ENCODE measurements at regions not wholly inside any gene's neighbourhood (a gene's known extent, or its start where the extent isn't known, plus 50 kb on each side); places are given as distances from the start of the nearest gene placed in this dataset.

- 61 to 78% methylated on average over 9 of the region's 10 CpGs for WGBS, 2 donors
- DNase-seq = no peak
- intact Hi-C loops (cut with DNase I) = no loop called here
- no peaks in the 10 kb centered on the region for H3K36me3 ChIP-seq
- TF ChIP-seq POLR2A (IDR thresholded peaks at IDR 0.05) (no peak), CTCF (IDR thresholded peaks at IDR 0.05) (no peak)
- H3K4me3 ChIP-seq = peak overlapping the region in 1 of 4 donors; percentile 25
- no peaks in the 10 kb centered on the region for H3K4me1 ChIP-seq
- H3K27me3 ChIP-seq = no peaks in the 10 kb centered on the region
- peak overlapping the region in 1 of 4 donors; percentile 46 for H3K27ac ChIP-seq
- H3K9me3 ChIP-seq = no peaks in the 10 kb centered on the region
These were observed 248.2 kb downstream of the PARM1 start for GRCh38 chr4:75180790-75181776.

- TF ChIP-seq POLR2A (IDR thresholded peaks at IDR 0.05) (no peak), CTCF (IDR thresholded peaks at IDR 0.05) (no peak)
- Histone ChIP-seq H3K4me3 (no peak overlapping the region), H3K27ac (no peak overlapping the region), H3K36me3 (no peaks in the 10 kb centered on the region), H3K9me3 (no peaks in the 10 kb centered on the region), H3K27me3 (no peaks in the 10 kb centered on the region), H3K4me1 (no peaks in the 10 kb centered on the region)
- intact Hi-C loops (cut with DNase I) = no loop called here
- DNase-seq = no peak
These were observed 247.3 kb downstream of the PARM1 start for GRCh38 chr4:75180217-75180616.

GRCh38 chr4:75179510-75179909 lies 246.6 kb downstream of the PARM1 start:
- H3K9me3 ChIP-seq = no peaks in the 10 kb centered on the region
- DNase-seq = no peak

GRCh38 chr4:75172551-75172950 lies 239.6 kb downstream of the PARM1 start:
- no peak for DNase-seq

More at GRCh38 chr4:75179510-75179909, 246.6 kb downstream of the PARM1 start:
- H3K4me1 ChIP-seq = no peaks in the 10 kb centered on the region
- H3K4me3 ChIP-seq = no peak overlapping the region
- TF ChIP-seq POLR2A (IDR thresholded peaks at IDR 0.05) = no peak
- no peak for TF ChIP-seq CTCF (IDR thresholded peaks at IDR 0.05)
- no peak overlapping the region for H3K27ac ChIP-seq
- H3K36me3 ChIP-seq = no peaks in the 10 kb centered on the region
- intact Hi-C loops (cut with DNase I) = no loop called here
- H3K27me3 ChIP-seq = no peaks in the 10 kb centered on the region

More at GRCh38 chr4:75172551-75172950, 239.6 kb downstream of the PARM1 start:
- no peaks in the 10 kb centered on the region for H3K27me3 ChIP-seq
- intact Hi-C loops (cut with DNase I) = no loop called here
- H3K27ac ChIP-seq = no peak overlapping the region
- H3K9me3 ChIP-seq = no peaks in the 10 kb centered on the region
- no peak overlapping the region for H3K4me3 ChIP-seq
- TF ChIP-seq CTCF (IDR thresholded peaks at IDR 0.05) (no peak), POLR2A (IDR thresholded peaks at IDR 0.05) (no peak)
- no peaks in the 10 kb centered on the region for H3K4me1 ChIP-seq
- no peaks in the 10 kb centered on the region for H3K36me3 ChIP-seq

Measured in esophagus squamous epithelium (tissue), 5 donors.